COLO829 (cell line): ENCODE measurements at regions not wholly inside any gene's neighbourhood (a gene's known extent, or its start where the extent isn't known, plus 50 kb on each side); places are given as distances from the start of the nearest gene placed in this dataset.
"Not testable (repeated sequence)": the region's sequence is repeated elsewhere in the genome, so short reads cannot be mapped to it uniquely, and the experiment has no call there.

Experiments
- DNase-seq: peaks from one replicate; pipeline ENCODE4 v3.0.0; 2012; ENCODE audit warnings: low spot score

DNA sequence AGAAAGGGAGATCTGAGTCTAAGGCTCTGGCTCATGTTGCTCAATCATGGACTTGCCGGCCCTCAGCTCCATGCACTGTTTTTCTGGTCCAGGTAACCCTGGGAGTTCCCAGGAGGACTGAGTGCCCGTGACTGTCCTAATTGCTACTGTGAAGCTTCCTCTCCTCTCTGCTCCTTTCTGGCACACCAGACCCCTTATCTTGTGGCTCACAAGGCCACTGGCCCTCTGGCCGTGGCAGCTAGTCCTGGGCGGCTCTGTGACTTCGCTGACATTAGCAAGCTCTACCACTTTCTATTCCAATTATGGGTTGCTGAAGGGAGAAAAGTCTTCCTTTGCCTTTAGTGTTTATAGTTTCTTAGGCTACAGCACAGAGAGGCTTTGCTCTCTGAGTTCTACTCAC lies 380.2 kb downstream of the RWDD3 start:
- no peak for DNase-seq

DNA sequence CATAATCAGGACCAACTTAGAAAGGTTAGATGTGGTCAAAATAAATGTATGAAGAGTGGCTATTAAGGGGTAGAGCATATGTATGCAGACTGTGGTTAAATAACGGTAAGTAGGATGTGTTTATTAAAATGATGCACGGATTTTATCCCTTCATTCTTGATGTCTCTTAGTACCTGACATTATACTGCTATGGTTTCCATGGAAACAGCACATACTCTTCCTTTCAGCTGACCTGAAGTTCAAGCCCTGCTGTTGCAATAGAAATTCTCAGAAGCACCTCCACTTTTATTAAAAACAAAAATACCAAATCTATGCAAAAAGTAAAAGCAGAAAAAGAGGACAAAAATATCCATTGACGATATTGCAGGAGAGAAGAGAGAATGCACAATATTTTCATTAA lies 381.4 kb downstream of the RWDD3 start:
- DNase-seq = no peak

DNA sequence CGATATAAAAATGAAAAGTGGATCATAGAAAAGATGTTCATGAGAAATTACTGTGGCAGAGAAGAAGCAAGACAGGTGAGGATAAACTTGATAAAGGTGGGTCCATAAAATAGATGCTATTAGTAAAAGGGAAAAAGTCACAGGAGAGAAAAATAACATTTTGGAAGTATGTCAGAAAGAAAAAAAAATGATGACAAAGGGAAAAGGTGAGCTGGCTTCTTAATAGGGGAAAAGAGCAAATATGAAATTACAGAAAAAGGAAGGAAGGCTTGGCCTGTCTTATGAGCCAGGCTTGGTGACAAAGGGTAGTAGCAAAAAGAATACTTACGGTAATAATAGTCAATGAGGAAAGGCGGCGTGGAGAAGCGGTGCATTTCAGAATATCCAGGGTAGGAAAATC lies 386.1 kb downstream of the RWDD3 start:
- no peak for DNase-seq

DNA sequence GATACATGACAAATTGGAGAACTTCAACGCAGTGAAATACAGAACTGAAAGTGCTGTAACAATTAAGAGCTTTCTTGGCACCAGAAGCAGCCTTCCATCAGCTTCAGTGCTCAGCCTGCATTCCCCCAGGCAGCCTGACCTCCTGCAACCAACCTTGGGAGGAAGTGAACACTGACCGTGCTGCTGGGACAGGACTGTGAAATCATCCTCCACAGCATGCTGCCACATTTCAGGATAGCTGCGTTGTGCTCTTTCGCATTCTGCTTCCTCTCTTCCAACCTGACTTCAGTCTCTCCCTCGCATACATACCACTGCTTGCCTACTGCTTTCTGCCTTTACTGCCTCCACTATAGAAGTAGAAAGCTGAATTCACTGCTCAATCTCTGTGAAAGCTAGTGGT lies 388.6 kb downstream of the RWDD3 start:
- no peak for DNase-seq

DNA sequence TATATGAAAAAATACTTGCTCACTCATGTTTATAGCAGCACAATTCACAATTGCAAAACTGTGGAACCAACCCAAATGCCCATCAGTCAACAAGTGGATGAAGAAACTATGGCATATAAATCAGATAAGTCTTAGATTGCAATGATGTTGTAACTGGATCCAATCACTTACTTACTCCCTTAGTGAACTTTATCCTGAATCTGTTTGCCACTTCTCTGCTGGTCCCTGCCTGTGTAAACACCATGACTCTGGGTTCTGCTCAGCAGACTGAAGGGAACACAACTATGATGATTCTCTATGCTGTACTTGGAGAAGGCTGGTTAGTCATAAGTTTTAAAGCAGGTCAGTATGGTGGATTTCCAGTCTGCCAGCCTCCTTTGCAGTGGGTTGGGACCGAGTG lies 391.2 kb downstream of the RWDD3 start:
- DNase-seq = no peak

DNA sequence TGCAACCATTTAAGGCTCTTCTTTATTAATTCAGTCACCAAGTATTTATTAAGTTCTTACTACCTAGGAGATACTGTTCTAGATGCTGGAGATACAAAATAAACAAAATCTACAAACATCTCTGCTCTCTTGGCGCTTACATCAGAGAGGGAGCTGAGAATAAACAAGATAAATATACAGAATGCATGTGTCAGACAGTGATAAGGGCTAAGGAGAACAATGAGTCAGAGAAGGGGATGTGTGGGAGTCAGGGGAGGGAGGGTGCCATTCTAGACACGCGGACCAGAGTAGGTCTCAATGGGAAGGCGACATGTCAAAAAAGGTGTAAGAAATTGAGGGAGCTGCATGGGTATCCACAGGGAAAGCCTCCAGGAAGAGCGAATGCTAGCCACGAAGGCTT lies 393.2 kb downstream of the RWDD3 start:
- DNase-seq = no peak

DNA sequence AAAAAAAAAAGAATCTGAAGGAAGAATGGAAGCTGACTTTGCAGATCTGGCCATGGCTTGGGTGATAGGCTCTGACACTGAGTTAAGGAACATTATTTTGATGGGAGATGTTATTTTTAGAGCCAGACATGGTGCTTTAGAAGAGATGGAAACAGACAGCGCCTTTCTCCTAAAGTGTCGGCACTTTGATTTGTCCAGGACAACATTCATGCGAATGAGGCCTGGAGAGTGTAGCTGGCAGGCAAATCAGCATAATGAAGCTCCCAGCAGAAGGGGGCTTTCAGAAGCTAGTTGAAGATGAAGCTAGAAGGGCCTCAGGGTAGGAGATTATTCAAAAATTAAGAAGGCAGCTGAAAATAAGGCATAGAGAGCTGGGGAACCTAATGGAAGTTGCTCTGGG lies 397.7 kb downstream of the RWDD3 start:
- DNase-seq = no peak

DNA sequence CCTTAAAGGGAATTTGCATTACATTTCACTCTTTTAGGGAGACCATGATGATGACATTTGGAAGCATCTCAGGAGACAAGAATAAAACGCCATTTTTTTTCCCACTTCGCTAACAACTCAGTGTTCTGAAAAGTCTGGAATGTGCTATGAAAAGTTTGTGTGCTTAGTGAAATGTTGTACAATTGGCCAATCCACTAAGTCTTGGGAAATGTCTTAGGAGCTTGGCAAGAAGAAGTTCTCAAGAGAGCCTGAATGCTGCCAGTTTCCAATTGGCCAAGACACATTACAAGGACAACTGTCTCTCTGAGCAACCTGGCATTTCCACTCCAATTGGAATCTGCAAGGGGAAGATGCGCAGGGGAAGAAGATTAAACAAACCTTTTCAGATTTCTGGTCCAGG lies 401.8 kb downstream of the RWDD3 start:
- no peak for DNase-seq

DNA sequence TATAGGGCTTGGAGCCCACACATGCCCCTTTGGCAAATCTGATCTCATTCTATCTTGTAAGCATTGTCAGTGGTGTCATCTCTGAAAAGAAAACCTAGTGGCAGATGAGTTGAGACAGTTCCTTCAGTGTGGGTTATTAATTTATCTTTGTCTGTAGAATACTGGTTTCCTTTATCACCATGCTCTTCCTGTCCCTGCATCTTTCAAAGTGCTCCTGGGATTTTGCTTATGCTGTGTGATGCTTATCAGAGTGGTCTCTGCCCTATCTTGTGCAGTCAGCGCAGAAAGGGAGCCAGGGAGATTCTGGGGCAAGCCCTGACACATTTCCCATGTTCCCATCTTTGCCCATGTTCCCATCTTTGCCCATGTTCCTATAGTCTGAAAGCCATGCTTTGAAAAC lies 402.9 kb downstream of the RWDD3 start:
- no peak for DNase-seq

DNA sequence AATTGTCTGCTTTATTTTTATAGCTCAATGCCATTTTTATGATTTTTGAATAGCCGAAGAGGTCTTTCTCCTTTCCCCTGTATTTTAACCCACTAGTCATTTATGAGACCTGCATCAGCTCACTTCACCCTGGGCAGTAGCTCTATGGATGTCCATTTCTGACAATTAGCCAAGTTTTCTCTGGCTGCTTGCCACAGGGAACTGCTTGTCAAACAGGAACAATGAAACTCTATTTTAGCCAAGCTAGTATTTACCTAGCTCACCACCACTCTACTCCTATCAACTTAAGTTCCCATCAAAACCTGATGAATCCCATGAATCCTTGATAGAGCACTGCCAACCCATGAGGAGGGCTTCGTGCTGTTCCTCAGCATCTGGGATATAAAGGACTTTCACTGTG lies 406.7 kb downstream of the RWDD3 start:
- DNase-seq = no peak

DNA sequence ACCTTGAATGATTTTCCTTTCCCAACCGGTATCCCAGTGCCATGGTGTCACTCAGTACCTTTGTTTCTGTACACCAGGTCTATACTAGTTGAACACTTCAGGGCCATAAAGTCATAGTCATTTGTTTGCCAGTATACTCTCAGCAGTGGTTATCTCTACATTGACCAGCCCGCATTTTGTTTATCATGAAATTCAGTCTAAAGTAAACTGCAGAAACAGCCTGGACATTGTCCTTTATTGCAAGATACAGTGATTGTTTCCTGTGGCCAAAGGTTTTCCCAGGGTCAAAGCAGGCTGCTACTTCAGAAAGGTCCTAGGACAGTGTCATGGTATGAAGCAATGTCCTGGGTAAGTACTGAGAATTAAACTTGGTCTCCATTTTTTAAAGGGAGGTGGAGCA lies 407.4 kb downstream of the RWDD3 start:
- DNase-seq = no peak

DNA sequence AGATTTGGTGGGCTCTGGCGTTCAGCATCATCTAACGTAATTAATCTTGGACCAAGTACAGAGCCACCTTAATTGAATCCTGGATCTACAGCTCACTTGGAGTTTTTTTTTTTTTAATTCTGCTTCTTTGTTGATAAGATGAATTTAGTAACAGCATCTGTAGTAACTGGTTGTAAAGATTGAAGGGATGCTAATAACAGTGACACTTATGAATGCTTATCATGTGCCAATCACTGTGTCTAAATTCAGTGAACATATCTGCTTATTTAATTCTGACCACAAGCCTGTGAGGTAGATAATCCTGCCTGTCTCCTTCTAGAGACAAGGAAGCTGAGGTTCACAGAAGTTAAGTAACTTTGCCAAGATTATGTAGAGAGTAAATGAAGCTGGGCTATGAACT lies 408.0 kb downstream of the RWDD3 start:
- no peak for DNase-seq

DNA sequence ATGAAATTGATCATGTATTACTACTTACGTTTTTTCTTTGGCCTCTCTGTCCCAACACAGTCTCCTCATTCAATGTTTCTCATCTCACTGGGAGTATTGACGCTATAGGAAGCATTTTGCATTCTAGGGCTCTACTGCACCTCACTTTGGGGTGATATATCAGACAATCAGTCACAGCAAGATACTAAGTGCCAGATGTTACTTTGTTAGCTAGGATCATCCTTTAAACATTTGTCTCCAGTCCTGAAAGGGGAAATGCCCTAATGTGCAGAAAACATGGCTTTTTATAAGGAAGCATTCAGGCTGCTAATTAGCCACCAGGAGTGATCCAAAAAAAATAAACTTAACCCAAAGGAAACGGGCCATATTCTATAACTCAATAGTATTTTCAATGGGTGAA lies 409.1 kb downstream of the RWDD3 start:
- no peak for DNase-seq

DNA sequence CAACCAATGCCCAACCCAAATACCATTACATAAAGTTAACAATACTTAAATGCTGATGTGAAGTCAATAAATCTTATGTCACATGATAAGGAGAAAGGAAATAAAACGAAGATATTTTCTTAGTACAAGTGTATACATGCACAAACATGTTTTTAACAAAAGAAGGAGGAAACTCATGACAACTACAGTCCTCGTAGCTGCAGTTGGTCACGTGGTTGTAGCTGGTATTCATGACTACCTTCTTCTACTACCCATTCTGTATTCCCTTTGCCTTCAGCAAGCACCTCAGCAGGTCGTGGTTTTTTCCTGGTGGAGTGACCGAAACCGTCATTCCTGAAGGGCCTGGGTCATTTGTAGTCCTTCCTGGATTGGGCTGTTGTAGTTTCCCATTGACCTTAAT lies 411.1 kb downstream of the RWDD3 start:
- DNase-seq = not testable (repeated sequence)

DNA sequence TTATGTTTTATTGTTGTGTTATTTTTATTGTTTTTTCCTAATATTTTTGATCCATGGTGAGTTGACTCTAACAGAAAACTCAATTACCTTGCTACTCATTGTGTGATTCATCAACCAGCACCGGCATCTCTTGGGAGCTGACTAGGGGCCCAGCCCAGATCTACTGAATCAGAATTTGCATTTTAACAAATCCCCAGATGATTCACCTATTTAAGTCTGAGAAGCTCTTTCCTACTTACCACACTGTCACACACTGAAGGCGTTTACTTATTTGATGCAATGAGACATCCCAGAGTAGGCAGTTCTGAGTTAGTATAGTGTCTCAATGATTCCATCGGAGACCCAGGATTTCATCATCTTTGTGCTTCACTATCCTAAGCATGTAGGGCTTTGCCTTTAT lies 416.6 kb downstream of the RWDD3 start:
- no peak for DNase-seq

DNA sequence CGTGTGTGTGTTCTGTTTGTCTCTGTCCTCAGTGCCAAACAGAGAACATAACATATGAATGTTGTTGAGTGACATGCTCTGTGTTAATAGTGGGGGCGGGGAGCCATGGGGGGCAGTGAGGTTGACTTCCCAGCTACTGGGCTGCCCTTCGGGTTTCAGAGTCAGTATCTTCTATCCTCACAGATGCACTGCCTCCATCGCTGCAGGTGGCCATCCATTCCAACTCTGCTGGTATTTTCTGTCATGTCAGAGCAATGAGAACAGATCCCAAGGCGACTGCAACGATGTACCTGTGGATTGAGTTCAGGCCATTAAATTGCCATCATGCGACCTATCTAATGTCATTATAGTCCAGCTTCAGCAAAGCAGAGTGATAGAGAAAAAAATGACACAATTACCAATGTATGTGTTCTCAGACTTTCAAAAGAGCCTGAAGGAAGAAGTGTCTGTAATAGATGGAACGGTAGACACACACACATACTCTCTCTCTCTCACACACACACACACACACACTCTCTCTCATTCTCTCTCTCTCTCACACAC lies 418.5 kb downstream of the RWDD3 start:
- no peak for DNase-seq

DNA sequence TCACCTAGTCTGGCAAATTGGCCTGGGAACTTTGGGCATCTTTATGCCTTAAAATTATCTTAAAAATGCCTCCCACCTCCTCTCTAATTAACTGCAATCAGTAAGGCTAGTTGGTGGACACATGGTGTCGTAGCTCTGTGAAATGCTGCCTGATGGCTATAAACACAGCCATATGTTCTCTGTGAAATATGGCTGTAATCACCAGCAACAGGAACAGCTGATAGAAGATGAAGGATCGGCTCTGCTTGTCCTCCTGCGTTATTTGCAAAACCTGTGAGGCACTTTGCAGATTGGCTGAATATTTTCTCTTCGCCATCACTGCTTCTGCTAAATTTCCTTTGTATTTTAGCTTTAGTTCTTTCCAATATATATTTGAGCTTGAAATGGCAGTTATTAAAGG lies 419.6 kb downstream of the RWDD3 start:
- no peak for DNase-seq

DNA sequence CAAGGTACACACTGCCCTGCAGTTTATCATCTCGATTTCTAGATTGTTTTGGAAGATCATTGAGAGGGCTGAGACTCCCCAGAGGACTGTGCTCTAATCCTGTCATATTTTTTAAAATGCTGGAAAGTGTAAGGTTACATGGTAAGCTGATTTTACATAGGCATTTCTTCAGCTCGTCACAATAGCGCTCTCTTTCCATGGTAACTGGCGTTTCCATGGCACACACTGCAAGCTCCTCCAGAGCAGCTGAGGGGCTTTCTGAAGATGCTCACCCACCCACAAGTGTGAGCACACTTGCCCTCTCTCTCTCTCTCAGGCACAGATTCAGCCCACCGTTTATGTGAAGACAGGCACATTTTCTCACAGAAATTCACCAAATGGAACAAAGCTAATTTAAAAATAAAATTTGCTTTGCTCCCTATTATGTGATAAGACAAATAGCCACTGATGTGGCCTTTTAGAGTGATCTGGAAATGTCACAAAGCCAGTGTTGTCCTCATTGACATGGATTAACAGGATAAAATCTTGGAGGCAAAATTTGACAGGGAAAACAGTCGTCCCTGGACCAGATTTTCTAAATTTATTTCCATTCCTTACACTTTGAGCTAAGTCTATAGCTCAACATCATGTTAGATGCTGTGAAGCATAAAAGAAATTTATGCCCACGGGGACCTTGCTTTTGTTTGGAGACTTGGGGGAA lies 421.5 kb downstream of the RWDD3 start:
- DNase-seq = no peak

DNA sequence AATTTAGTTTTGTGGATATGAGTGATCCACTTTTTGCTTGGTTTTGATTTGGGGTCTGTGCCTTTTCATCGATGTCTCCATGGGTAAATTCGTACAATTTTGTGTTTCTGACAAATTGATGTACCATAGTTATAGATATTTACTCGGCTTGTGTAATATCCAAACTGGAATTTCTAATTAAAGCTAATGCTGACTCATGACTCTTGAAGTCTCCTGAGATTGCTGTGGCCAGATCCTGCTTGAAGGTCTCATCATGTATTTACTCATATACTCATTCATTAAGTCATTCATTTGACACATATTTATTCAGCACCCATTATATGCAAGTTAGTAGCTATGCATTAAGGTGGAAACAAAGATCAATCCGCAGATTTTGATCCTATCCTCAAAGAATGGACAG lies 423.2 kb downstream of the RWDD3 start:
- no peak for DNase-seq

DNA sequence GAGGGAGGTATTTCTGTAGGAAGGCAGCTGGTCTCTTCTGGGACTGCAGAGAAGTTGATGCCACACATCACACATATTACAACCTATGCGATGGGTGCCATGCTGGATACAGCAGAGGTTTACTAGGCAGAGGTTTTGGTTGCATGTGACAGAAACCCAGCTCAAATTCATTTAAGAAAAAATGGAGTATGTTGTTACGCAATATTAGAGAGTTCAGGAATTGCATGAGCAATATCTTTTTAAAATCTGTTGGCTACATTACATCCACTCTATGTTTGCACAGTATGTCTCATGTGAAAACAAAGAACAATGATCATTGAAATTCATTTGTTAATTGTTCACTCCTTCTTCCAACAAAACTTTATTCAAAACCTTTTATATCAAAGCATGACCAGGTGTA lies 425.2 kb downstream of the RWDD3 start:
- no peak for DNase-seq

DNA sequence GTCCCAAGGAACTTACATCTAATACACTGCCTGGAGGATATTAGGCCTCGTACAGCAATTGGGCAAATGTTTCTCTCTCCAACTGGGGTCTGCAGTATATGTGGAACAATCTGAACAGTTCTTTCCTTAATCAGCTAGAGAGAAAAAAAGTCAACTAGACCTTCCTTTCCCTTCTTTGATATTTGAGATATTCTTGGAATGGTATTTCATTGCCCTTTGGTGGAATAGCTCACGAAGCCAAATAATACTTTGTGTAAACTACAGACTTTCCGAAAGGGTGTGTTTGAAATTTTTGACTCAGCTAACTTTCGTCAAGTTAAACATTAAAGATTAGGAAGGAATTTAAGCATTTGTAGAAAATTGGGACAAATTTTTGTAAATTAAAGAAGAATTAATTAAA lies 425.6 kb downstream of the RWDD3 start:
- no peak for DNase-seq

DNA sequence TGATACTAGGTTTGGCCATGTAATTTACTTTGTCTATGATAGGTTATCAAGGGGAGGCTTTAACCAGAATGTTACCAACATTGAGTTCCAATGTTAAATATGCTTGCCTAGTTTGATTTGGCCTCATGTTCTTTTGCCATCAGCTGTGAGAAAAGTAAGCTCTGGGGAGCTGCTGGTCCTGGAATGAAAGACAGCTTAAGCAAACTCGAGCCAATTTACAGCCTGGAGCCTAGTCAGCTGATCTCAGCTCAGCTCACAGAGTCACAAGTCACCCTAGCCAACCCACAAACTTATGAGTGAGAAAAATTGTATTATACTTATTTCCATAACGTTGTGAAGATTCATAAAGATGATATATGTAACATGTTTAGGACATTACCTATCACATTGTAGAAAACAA lies 426.7 kb downstream of the RWDD3 start:
- no peak for DNase-seq

DNA sequence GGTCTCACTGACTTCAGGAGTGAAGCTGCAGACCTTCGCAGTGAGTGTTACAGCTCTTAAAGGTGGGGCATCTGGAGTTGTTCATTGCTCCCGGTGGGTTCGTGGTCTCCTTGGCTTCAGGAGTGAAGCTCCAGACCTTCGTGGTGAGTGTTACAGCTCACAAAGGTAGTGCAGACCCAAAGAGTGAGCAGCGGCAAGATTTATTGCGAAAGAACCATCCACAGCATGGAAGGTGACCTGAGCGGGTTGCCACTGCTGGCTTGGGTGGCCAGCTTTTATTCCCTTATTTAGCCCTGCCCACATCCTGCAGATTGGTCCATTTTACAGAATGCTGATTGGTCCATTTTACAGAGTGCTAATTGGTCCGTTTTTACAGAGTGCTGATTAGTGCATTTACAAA lies 429.5 kb downstream of the RWDD3 start:
- not testable (repeated sequence) for DNase-seq

DNA sequence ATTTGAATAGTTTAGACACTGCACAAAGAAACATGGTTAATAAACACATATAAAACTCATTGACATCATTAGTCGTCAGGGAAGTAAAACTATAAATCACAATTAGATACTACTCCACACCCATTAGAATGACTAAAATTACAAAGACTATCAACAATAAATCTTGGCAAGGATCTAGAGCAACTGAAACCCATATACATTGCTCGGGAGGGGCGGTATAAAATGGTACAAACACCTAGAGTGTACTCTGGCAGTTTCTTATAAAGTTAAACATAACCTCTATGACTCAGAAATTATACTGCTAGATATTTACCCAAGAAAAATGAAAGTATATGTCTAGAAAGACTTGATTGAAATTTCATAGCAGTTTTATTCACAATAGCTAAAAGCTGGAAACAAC lies 434.2 kb downstream of the RWDD3 start:
- DNase-seq = no peak

DNA sequence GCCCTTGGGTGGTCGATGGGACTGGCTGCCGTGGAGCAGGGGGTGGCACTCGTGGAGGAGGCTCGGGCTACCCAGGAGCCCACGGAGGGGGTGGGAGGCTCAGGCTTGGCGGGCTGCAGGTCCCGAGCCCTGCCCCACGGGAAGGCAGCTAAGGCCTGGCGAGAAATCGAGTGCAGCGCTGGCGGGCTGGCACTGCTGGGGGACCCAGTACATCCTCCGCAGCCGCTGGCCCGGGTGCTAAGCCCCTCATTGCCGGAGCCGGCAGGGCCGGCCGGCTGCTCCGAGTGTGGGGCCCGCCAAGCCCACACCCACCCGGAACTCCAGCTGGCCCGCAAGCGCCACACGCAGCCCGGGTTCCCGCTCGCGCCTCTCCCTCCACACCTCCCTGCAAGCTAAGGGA lies 435.6 kb downstream of the RWDD3 start:
- not testable (repeated sequence) for DNase-seq
